Islet of Langerhans (tissue), 1 donor: ENCODE measurements at regions not wholly inside any gene's neighbourhood (a gene's known extent, or its start where the extent isn't known, plus 50 kb on each side); places are given as distances from the start of the nearest gene placed in this dataset.
A peak's percentile ranks its signal among the peaks of the same experiment; 100 is the strongest.

ENCODE experiments used
- FAIRE-seq: peaks from one replicate; lab custom pipeline; 2011; peaks lifted over from hg19 to GRCh38; lab: Jason Lieb, UNC

GRCh38 chr6:81694855-81695254, 57.6 kb downstream of the TENT5A start:
- FAIRE-seq = no peak

- FAIRE-seq = peak; percentile 92
These were observed 58.3 kb downstream of the TENT5A start for GRCh38 chr6:81694207-81694606.

GRCh38 chr6:81693266-81693665, 59.2 kb downstream of the TENT5A start:
- FAIRE-seq = no peak

- FAIRE-seq = no peak
These were observed 62.4 kb downstream of the TENT5A start for GRCh38 chr6:81690073-81690472.

GRCh38 chr6:81689580-81689979, 62.9 kb downstream of the TENT5A start:
- no peak for FAIRE-seq

GRCh38 chr6:81683912-81684311, 68.6 kb downstream of the TENT5A start:
- peak; percentile 96 for FAIRE-seq

GRCh38 chr6:81682858-81683620, 69.4 kb downstream of the TENT5A start:
- FAIRE-seq = no peak

GRCh38 chr6:81682235-81682795, 70.2 kb downstream of the TENT5A start:
- no peak for FAIRE-seq

- no peak for FAIRE-seq
These were observed 83.0 kb downstream of the TENT5A start for GRCh38 chr6:81669445-81669844.

GRCh38 chr6:81668615-81669047, 83.8 kb downstream of the TENT5A start:
- FAIRE-seq = no peak

- no peak for FAIRE-seq
These were observed 86.0 kb downstream of the TENT5A start for GRCh38 chr6:81666481-81666880.

GRCh38 chr6:81656231-81656630, 96.2 kb downstream of the TENT5A start:
- no peak for FAIRE-seq

GRCh38 chr6:81655696-81656095, 96.8 kb downstream of the TENT5A start:
- no peak for FAIRE-seq

GRCh38 chr6:81648502-81648901, 104.0 kb downstream of the TENT5A start:
- no peak for FAIRE-seq

GRCh38 chr6:81643156-81643555, 109.3 kb downstream of the TENT5A start:
- no peak for FAIRE-seq

GRCh38 chr6:81640891-81641290, 111.6 kb downstream of the TENT5A start:
- FAIRE-seq = no peak

- FAIRE-seq = no peak
These were observed 112.4 kb downstream of the TENT5A start for GRCh38 chr6:81640126-81640525.

GRCh38 chr6:81638366-81638765, 114.1 kb downstream of the TENT5A start:
- no peak for FAIRE-seq

- no peak for FAIRE-seq
These were observed 115.4 kb downstream of the TENT5A start for GRCh38 chr6:81636930-81637568.

GRCh38 chr6:81634155-81634880, 118.2 kb downstream of the TENT5A start:
- no peak for FAIRE-seq

- FAIRE-seq = no peak
These were observed 119.1 kb downstream of the TENT5A start for GRCh38 chr6:81633391-81633790.

GRCh38 chr6:81630719-81631118, 121.8 kb downstream of the TENT5A start:
- FAIRE-seq = no peak

GRCh38 chr6:81625216-81625615, 127.3 kb downstream of the TENT5A start:
- no peak for FAIRE-seq
